ENCODE measurements at regions not wholly inside any gene's neighbourhood (a gene's known extent, or its start where the extent isn't known, plus 50 kb on each side); places are given as distances from the start of the nearest gene placed in this dataset.

DNA sequence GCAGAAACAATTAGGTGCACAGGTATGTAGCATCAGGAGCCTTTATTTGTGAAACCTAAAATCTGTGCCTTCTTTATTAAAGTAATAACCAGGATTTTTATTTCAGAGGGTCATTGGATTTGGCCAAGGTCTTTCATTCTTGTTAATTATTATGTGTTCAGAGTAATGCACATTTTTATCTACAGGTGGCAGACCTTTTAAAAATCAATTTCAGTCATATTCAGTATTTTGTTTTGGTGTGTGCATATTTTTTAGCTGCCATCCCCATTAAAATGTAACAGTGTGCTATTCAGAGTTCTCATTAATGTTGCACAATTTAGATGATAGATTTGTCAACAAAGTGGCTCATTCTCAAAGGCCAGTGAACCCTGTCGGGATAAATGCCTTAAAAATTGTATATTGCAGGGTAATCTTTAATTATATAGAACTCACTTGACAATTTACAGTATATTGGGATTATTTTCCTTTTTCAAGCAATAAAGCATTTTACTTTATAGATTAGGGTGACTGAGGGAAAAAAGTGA, 319.3 kb upstream of the SOX5 start:
- TF ChIP-seq CREB1 (IDR thresholded peaks at IDR 0.05; ENCODE audit: low read depth) (no peak), YY1 (IDR thresholded peaks at IDR 0.05; ENCODE audit: low read depth) (no peak), TAF1 (IDR thresholded peaks at IDR 0.05; ENCODE audit: low read depth) (no peak), NFIC (IDR thresholded peaks at IDR 0.05) (no peak), TCF12 (IDR thresholded peaks at IDR 0.05; ENCODE audit: low read depth) (no peak), EP300 (IDR thresholded peaks at IDR 0.05; ENCODE audit: borderline replicate concordance) (no peak), EGR1 (IDR thresholded peaks at IDR 0.05) (no peak), RAD21 (IDR thresholded peaks at IDR 0.05; ENCODE audit: low read depth) (no peak), ZBTB7A (IDR thresholded peaks at IDR 0.05; ENCODE audit: low read depth) (no peak), CEBPB (IDR thresholded peaks at IDR 0.05) (peak; percentile 7; the same call in 1 of the 2 replicates), REST (IDR thresholded peaks at IDR 0.05; ENCODE audit: low read depth) (no peak), FOXM1 (IDR thresholded peaks at IDR 0.05; ENCODE audit: borderline replicate concordance, low read depth) (no peak), USF1 (IDR thresholded peaks at IDR 0.05) (no peak)
- TF ChIP-seq, protein P1, sequence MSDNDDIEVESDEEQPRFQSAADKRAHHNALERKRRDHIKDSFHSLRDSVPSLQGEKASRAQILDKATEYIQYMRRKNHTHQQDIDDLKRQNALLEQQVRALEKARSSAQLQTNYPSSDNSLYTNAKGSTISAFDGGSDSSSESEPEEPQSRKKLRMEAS (IDR thresholded peaks at IDR 0.05): no peak

All from Ishikawa (cell line).